ENCODE measurements at regions not wholly inside any gene's neighbourhood (a gene's known extent, or its start where the extent isn't known, plus 50 kb on each side); places are given as distances from the start of the nearest gene placed in this dataset.
A peak's percentile ranks its signal among the peaks of the same experiment; 100 is the strongest.

DNA sequence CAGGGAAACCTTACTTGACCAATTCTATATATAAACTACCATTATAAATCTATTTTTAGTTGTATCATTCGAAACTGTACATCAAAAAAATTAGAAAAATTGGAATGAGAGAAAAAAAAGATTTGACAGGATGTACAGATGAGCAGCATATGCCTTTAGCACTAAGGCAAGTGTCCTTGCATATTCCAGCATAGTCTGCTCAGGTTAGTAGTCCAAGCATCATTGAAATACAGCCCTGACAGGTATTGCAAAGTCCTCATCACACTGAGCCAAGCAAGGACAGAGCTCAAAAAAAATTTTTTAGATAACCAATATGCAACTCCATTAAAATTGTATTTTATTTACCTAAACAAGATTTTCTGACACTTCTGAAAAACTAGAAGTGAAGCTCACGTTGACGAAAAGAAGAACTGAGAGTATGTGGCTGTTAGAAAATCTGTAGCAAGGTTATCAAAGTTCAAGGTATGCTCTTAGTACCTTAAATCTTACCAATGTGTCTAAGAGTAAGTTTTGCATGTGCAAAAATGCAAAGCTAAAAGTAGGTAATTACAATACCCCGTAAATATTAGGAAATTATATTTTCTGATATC, 465.6 kb upstream of the ADGRL4 start:
- BruUV-seq (replicated peaks) = no TSS peak
- no peaks in the 10 kb centered on the region for H3K79me2 ChIP-seq (ENCODE audit: insufficient read depth, low read depth, low read length)
- peak overlapping the region; percentile 44 for H3K4me2 ChIP-seq (ENCODE audit: low read length)
- TF ChIP-seq, protein P1, sequence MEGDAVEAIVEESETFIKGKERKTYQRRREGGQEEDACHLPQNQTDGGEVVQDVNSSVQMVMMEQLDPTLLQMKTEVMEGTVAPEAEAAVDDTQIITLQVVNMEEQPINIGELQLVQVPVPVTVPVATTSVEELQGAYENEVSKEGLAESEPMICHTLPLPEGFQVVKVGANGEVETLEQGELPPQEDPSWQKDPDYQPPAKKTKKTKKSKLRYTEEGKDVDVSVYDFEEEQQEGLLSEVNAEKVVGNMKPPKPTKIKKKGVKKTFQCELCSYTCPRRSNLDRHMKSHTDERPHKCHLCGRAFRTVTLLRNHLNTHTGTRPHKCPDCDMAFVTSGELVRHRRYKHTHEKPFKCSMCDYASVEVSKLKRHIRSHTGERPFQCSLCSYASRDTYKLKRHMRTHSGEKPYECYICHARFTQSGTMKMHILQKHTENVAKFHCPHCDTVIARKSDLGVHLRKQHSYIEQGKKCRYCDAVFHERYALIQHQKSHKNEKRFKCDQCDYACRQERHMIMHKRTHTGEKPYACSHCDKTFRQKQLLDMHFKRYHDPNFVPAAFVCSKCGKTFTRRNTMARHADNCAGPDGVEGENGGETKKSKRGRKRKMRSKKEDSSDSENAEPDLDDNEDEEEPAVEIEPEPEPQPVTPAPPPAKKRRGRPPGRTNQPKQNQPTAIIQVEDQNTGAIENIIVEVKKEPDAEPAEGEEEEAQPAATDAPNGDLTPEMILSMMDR (conservative IDR thresholded peaks at IDR 0.05; ENCODE audit: low read length) = no peak
- TF ChIP-seq EZH2phosphoT487 (IDR thresholded peaks at IDR 0.05; ENCODE audit: borderline replicate concordance, low read depth, low read length) = no peak
- intact Hi-C loops (cut with micrococcal nuclease; ENCODE audit: unreplicated experiment) = loop anchor here (2.0 kb wide), 1 partner anchor 47 kb away; no protein-coding TSS in a partner anchor
- peak; percentile 44 for DNase-seq (ENCODE audit: low spot score)
- ChIA-PET POLR2A (interaction anchor here (0.7 to 2.7 kb wide), 9 partner anchors 9 to 70 kb away, joined by 3 to 10 read pairs (median 5); no protein-coding TSS in a partner anchor), CTCF (ENCODE audit: unreplicated experiment) (no interaction called here)
- H2AFZ ChIP-seq (ENCODE audit: low read length) = peak overlapping the region; percentile 52; the same call in 1 of the 2 replicates
- peak overlapping the region; percentile 34 for H3K27ac ChIP-seq (ENCODE audit: low read depth, low read length, poor library complexity, severe bottlenecking)
- no peak overlapping the region for H3K4me3 ChIP-seq (ENCODE audit: low read depth, low read length, poor library complexity, severe bottlenecking)
- no peaks in the 10 kb centered on the region for H3K36me3 ChIP-seq (ENCODE audit: insufficient read depth, low read length)
- H3K4me1 ChIP-seq (ENCODE audit: insufficient read depth, low read length, poor library complexity, severe bottlenecking) = peaks cover 14% of the 10 kb centered on the region
- H4K20me1 ChIP-seq (ENCODE audit: insufficient read depth, low read length) = no peaks in the 10 kb centered on the region
- H3K9me2 ChIP-seq (ENCODE audit: insufficient read depth, low read length) = no peaks in the 10 kb centered on the region
- H3K9me3 ChIP-seq (ENCODE audit: low read length) = no peaks in the 10 kb centered on the region

DNA sequence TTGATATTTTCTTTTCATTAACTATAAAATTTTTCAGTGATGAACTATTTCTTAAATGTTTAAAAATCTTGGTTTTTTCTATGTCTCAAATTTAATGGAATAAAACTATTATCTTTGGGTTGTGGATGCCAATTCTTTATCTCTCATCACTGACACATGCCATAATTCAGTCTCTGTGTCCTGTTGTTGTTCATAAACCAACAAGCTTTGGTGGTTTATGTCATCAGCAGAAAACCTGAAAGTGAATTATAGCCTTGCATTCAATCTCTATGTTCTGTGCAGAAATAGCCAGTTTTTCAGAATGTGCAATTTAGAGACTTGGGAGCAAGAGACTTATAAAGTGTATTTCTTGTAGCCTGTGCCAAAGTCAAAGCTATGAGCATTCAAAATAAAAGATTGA, 462.6 kb upstream of the ADGRL4 start:
- Histone ChIP-seq H3K27ac (ENCODE audit: low read depth, low read length, poor library complexity, severe bottlenecking) (no peak overlapping the region), H3K4me1 (ENCODE audit: insufficient read depth, low read length, poor library complexity, severe bottlenecking) (peaks cover 14% of the 10 kb centered on the region), H3K4me3 (ENCODE audit: low read depth, low read length, poor library complexity, severe bottlenecking) (no peak overlapping the region), H3K79me2 (ENCODE audit: insufficient read depth, low read depth, low read length) (no peaks in the 10 kb centered on the region), H3K9me3 (ENCODE audit: low read length) (no peaks in the 10 kb centered on the region), H3K36me3 (ENCODE audit: insufficient read depth, low read length) (no peaks in the 10 kb centered on the region), H4K20me1 (ENCODE audit: insufficient read depth, low read length) (no peaks in the 10 kb centered on the region), H3K9me2 (ENCODE audit: insufficient read depth, low read length) (no peaks in the 10 kb centered on the region), H2AFZ (ENCODE audit: low read length) (no peak overlapping the region), H3K4me2 (ENCODE audit: low read length) (peak overlapping the region; percentile 48)
- intact Hi-C loops (cut with micrococcal nuclease; ENCODE audit: unreplicated experiment) = no loop called here
- TF ChIP-seq, protein P1 (conservative IDR thresholded peaks at IDR 0.05; ENCODE audit: low read length) = no peak
- no peak for TF ChIP-seq EZH2phosphoT487 (IDR thresholded peaks at IDR 0.05; ENCODE audit: borderline replicate concordance, low read depth, low read length)
- ChIA-PET CTCF (ENCODE audit: unreplicated experiment) (no interaction called here), POLR2A (interaction anchor here (0.7 to 1.5 kb wide), 4 partner anchors 16 to 240 kb away, joined by 3 to 7 read pairs (median 3); no protein-coding TSS in a partner anchor)
- BruUV-seq (replicated peaks) = no TSS peak
- DNase-seq (ENCODE audit: low spot score) = no peak

DNA sequence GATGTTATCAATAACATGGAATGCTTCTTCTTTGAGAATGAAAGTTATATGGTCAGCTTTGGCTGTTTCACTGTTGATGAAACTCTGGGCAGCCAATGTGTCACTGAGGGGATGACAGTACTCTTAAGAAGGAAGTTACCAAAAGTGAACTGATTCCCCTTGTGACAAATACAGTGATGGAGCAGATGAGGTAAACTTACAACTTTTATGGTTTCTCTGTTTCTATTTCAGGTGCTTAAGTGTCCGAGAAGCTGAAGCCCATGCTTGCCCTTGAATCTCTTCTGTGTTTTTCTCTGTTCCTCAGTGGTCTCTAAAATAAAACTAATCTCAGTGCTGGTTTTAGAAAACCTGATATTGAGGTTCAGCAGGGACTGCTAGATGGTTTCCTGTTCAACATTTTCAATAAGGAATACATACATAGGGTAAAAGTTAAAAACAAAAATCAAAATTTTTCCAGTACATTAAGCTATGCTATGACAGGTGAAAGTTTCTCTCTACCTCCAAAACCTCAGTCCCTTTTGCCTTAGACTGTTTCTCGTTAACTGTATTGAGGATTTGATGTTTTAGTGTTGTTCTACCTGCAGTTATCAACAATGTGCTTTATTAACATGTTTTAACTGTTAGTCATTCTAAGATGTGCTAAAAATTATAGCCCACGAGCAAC, 454.4 kb upstream of the ADGRL4 start:
- H3K4me1 ChIP-seq (ENCODE audit: insufficient read depth, low read length, poor library complexity, severe bottlenecking) = peaks cover 4% of the 10 kb centered on the region
- H3K4me3 ChIP-seq (ENCODE audit: low read depth, low read length, poor library complexity, severe bottlenecking) = no peak overlapping the region
- H3K9me3 ChIP-seq (ENCODE audit: low read length) = no peaks in the 10 kb centered on the region; the same call in 1 of the 2 replicates
- H3K4me2 ChIP-seq (ENCODE audit: low read length) = no peak overlapping the region
- no peaks in the 10 kb centered on the region for H3K36me3 ChIP-seq (ENCODE audit: insufficient read depth, low read length)
- no peak for TF ChIP-seq EZH2phosphoT487 (IDR thresholded peaks at IDR 0.05; ENCODE audit: borderline replicate concordance, low read depth, low read length)
- TF ChIP-seq, protein P1 (conservative IDR thresholded peaks at IDR 0.05; ENCODE audit: low read length) = no peak
- no TSS peak for BruUV-seq (replicated peaks)
- no peaks in the 10 kb centered on the region for H4K20me1 ChIP-seq (ENCODE audit: insufficient read depth, low read length)
- no peak overlapping the region for H3K27ac ChIP-seq (ENCODE audit: low read depth, low read length, poor library complexity, severe bottlenecking)
- peak; percentile 17 for DNase-seq (ENCODE audit: low spot score)
- peak overlapping the region; percentile 26; the same call in 1 of the 2 replicates for H2AFZ ChIP-seq (ENCODE audit: low read length)
- POLR2A ChIA-PET = interaction anchor here (0.7 to 1.7 kb wide), 2 partner anchors 11 to 1805 kb away, joined by 3 to 10 read pairs; no protein-coding TSS in a partner anchor
- CTCF ChIA-PET (ENCODE audit: unreplicated experiment) = no interaction called here
- H3K9me2 ChIP-seq (ENCODE audit: insufficient read depth, low read length) = no peaks in the 10 kb centered on the region
- intact Hi-C loops (cut with micrococcal nuclease; ENCODE audit: unreplicated experiment) = no loop called here
- H3K79me2 ChIP-seq (ENCODE audit: insufficient read depth, low read depth, low read length) = no peaks in the 10 kb centered on the region
